GM12872 (cell line): ENCODE measurements at regions not wholly inside any gene's neighbourhood (a gene's known extent, or its start where the extent isn't known, plus 50 kb on each side); places are given as distances from the start of the nearest gene placed in this dataset.

Source experiments
- CTCF ChIP-seq: IDR thresholded peaks from 3 replicates; pipeline ENCODE4 v1.5.1; 2011; ENCODE audit warnings: low read depth, mild to moderate bottlenecking, low read length, moderate library complexity; ENCODE audit not compliant: insufficient read depth

GRCh38 chr16:75971334-75971733, 245.0 kb upstream of the CPHXL start:
- TF ChIP-seq CTCF: no peak

- no peak for TF ChIP-seq CTCF
Observed at GRCh38 chr16:75983296-75983695, 257.0 kb upstream of the CPHXL start.

- TF ChIP-seq CTCF: no peak
Observed at GRCh38 chr16:75983741-75984381, 257.6 kb upstream of the CPHXL start.

- no peak for TF ChIP-seq CTCF
Observed at GRCh38 chr16:75987323-75987722, 261.0 kb upstream of the CPHXL start.

- no peak for TF ChIP-seq CTCF
Observed at GRCh38 chr16:75996491-75996890, 270.2 kb upstream of the CPHXL start.

- no peak for TF ChIP-seq CTCF
Observed at GRCh38 chr16:75997606-75998005, 271.3 kb upstream of the CPHXL start.

GRCh38 chr16:76007645-76008044, 269.6 kb upstream of the CNTNAP4 start:
- TF ChIP-seq CTCF: no peak

- TF ChIP-seq CTCF: no peak
Observed at GRCh38 chr16:76023835-76024234, 253.4 kb upstream of the CNTNAP4 start.
